COLO668 (cell line): ENCODE measurements at regions not wholly inside any gene's neighbourhood (a gene's known extent, or its start where the extent isn't known, plus 50 kb on each side); places are given as distances from the start of the nearest gene placed in this dataset.
A peak's percentile ranks its signal among the peaks of the same experiment; 100 is the strongest.

Experiments
- DNase-seq: peaks from one replicate; lab custom pipeline; 2025; ENCODE audit not compliant: unreplicated experiment; lab: John Stamatoyannopoulos, UW

- DNase-seq = no peak
Observed at GRCh38 chr16:85321509-85322271, 209.4 kb upstream of the CIBAR2 start.

- no peak for DNase-seq
Observed at GRCh38 chr16:85323230-85323960, 211.1 kb upstream of the CIBAR2 start.

GRCh38 chr16:85323961-85324253 is 211.6 kb upstream of the CIBAR2 start:
- no peak for DNase-seq

GRCh38 chr16:85324488-85324887 is 212.2 kb upstream of the CIBAR2 start:
- DNase-seq = no peak

- no peak for DNase-seq
Observed at GRCh38 chr16:85326113-85326793, 214.0 kb upstream of the CIBAR2 start.

- DNase-seq = no peak
Observed at GRCh38 chr16:85326794-85327181, 214.5 kb upstream of the CIBAR2 start.

- peak; percentile 14 for DNase-seq
Observed at GRCh38 chr16:85327731-85328675, 215.7 kb upstream of the CIBAR2 start.

GRCh38 chr16:85328676-85329058 is 216.4 kb upstream of the CIBAR2 start:
- no peak for DNase-seq

GRCh38 chr16:85329059-85329812 is 217.0 kb upstream of the CIBAR2 start:
- DNase-seq = peak; percentile 45

GRCh38 chr16:85330006-85330693 is 217.9 kb upstream of the CIBAR2 start:
- DNase-seq = no peak

- DNase-seq = peak; percentile 31
Observed at GRCh38 chr16:85330694-85331188, 218.5 kb upstream of the CIBAR2 start.

- no peak for DNase-seq
Observed at GRCh38 chr16:85331688-85332087, 219.4 kb upstream of the CIBAR2 start.

GRCh38 chr16:85332175-85332574 is 219.9 kb upstream of the CIBAR2 start:
- no peak for DNase-seq

- DNase-seq = no peak
Observed at GRCh38 chr16:85333337-85333736, 221.1 kb upstream of the CIBAR2 start.

- no peak for DNase-seq
Observed at GRCh38 chr16:85333744-85334640, 221.7 kb upstream of the CIBAR2 start.

GRCh38 chr16:85334718-85335583 is 222.7 kb upstream of the CIBAR2 start:
- peak; percentile 31 for DNase-seq
